ENCODE measurements at regions not wholly inside any gene's neighbourhood (a gene's known extent, or its start where the extent isn't known, plus 50 kb on each side); places are given as distances from the start of the nearest gene placed in this dataset.

- no peak for DNase-seq
Observed at GRCh38 chr11:28525636-28526405, 417.6 kb downstream of the METTL15 start.

GRCh38 chr11:28524098-28524497 is 415.9 kb downstream of the METTL15 start:
- DNase-seq = no peak

- no peak for DNase-seq
Observed at GRCh38 chr11:28521075-28521474, 412.9 kb downstream of the METTL15 start.

GRCh38 chr11:28520291-28520690 is 412.1 kb downstream of the METTL15 start:
- no peak for DNase-seq

GRCh38 chr11:28518825-28519224 is 410.6 kb downstream of the METTL15 start:
- DNase-seq = no peak

GRCh38 chr11:28517621-28518020 is 409.4 kb downstream of the METTL15 start:
- DNase-seq = no peak

- DNase-seq = no peak
Observed at GRCh38 chr11:28514391-28514790, 406.2 kb downstream of the METTL15 start.

GRCh38 chr11:28512143-28512756 is 404.1 kb downstream of the METTL15 start:
- DNase-seq = no peak

- no peak for DNase-seq
Observed at GRCh38 chr11:28505232-28505631, 397.0 kb downstream of the METTL15 start.

- DNase-seq = no peak
Observed at GRCh38 chr11:28504555-28505110, 396.4 kb downstream of the METTL15 start.

- DNase-seq = no peak
Observed at GRCh38 chr11:28495333-28495732, 387.1 kb downstream of the METTL15 start.

GRCh38 chr11:28491431-28491830 is 383.2 kb downstream of the METTL15 start:
- no peak for DNase-seq

GRCh38 chr11:28490773-28491382 is 382.7 kb downstream of the METTL15 start:
- DNase-seq = no peak

GRCh38 chr11:28488336-28488735 is 380.1 kb downstream of the METTL15 start:
- no peak for DNase-seq

GRCh38 chr11:28483072-28483867 is 375.1 kb downstream of the METTL15 start:
- DNase-seq = no peak

- no peak for DNase-seq
Observed at GRCh38 chr11:28482666-28483065, 374.5 kb downstream of the METTL15 start.

- no peak for DNase-seq
Observed at GRCh38 chr11:28481616-28482480, 373.7 kb downstream of the METTL15 start.

- no peak for DNase-seq
Observed at GRCh38 chr11:28480406-28480805, 372.2 kb downstream of the METTL15 start.

GRCh38 chr11:28476864-28477263 is 368.7 kb downstream of the METTL15 start:
- no peak for DNase-seq

GRCh38 chr11:28476049-28476448 is 367.9 kb downstream of the METTL15 start:
- no peak for DNase-seq

GRCh38 chr11:28472904-28473303 is 364.7 kb downstream of the METTL15 start:
- no peak for DNase-seq

All from occipital lobe (tissue), 1 donor.